DND-41 (cell line): ENCODE measurements at regions not wholly inside any gene's neighbourhood (a gene's known extent, or its start where the extent isn't known, plus 50 kb on each side); places are given as distances from the start of the nearest gene placed in this dataset.

Experiments used
- ATAC-seq: fragments of 200-7000 bp; cut with Tn5 transposase; 3 replicates; pipeline ENCODE4 v1.9.1; 2021; ENCODE audit warnings: low read depth; ENCODE audit not compliant: insufficient read depth
- DNase-seq: peaks from one replicate; pipeline ENCODE4 v3.0.0-alpha.2; 2020
- H2AFZ ChIP-seq: 2 replicates; pipeline ENCODE4 v1.6.0; 2012; ENCODE audit warnings: low read depth, low read length
- H3K27ac ChIP-seq: 2 replicates; pipeline ENCODE4 v1.5.1; 2012; ENCODE audit warnings: low read length, inconsistent platforms
- H3K27me3 ChIP-seq: fragments of 200-600 bp; sonication (generic); 2 replicates; pipeline ENCODE4 v1.6.0; 2012; ENCODE audit warnings: low read length, mild to moderate bottlenecking, inconsistent platforms; ENCODE audit not compliant: insufficient read depth, poor library complexity
- H3K36me3 ChIP-seq: 2 replicates; pipeline ENCODE4 v1.5.1; 2012; ENCODE audit warnings: low read length, inconsistent platforms; ENCODE audit not compliant: insufficient read depth
- H3K4me1 ChIP-seq: 2 replicates; pipeline ENCODE4 v1.5.1; 2012; ENCODE audit warnings: mild to moderate bottlenecking, low read length; ENCODE audit not compliant: insufficient read depth
- H3K4me2 ChIP-seq: 2 replicates; pipeline ENCODE4 v1.6.0; 2012; ENCODE audit warnings: mild to moderate bottlenecking, moderate library complexity, low read length, inconsistent platforms; ENCODE audit not compliant: insufficient read depth
- H3K4me3 ChIP-seq, 2 experiments: fragments of 200-600 bp in 1 of 2; shearing (Covaris generic) in 1 of 2; 2 replicates each; pipeline ENCODE4 v1.5.1; 2012 to 2016; ENCODE audit warnings: inconsistent platforms in 2 of 2, low read length in 2 of 2, mild to moderate bottlenecking in 2 of 2, low read depth in 1 of 2, moderate library complexity in 1 of 2
- H3K79me2 ChIP-seq: 2 replicates; pipeline ENCODE4 v1.6.0; 2012; ENCODE audit warnings: low read length, inconsistent platforms; ENCODE audit not compliant: insufficient read depth
- H3K9ac ChIP-seq: 2 replicates; pipeline ENCODE4 v1.6.0; 2012; ENCODE audit warnings: low read depth, mild to moderate bottlenecking, inconsistent platforms, low read length, moderate library complexity
- H3K9me3 ChIP-seq: 2 replicates; pipeline ENCODE4 v1.5.1; 2012; ENCODE audit warnings: low read length, moderate library complexity, mild to moderate bottlenecking, inconsistent platforms; ENCODE audit not compliant: insufficient read depth, severe bottlenecking
- H4K20me1 ChIP-seq: 2 replicates; pipeline ENCODE4 v1.6.0; 2012; ENCODE audit warnings: low read length; ENCODE audit not compliant: insufficient read depth
- EZH2 ChIP-seq: IDR thresholded peaks from 3 replicates; pipeline ENCODE4 v1.6.1; 2012; ENCODE audit warnings: borderline replicate concordance, low read depth, mild to moderate bottlenecking, moderate library complexity, low read length, inconsistent platforms; ENCODE audit not compliant: severe bottlenecking
- TF ChIP-seq, protein P1 (sequence below): IDR thresholded peaks from 2 replicates; pipeline ENCODE4 v1.5.1; 2012; ENCODE audit warnings: borderline replicate concordance, low read length, moderate library complexity, mild to moderate bottlenecking; ENCODE audit not compliant: poor library complexity, severe bottlenecking; ENCODE audit errors: extremely low read depth

DNA sequence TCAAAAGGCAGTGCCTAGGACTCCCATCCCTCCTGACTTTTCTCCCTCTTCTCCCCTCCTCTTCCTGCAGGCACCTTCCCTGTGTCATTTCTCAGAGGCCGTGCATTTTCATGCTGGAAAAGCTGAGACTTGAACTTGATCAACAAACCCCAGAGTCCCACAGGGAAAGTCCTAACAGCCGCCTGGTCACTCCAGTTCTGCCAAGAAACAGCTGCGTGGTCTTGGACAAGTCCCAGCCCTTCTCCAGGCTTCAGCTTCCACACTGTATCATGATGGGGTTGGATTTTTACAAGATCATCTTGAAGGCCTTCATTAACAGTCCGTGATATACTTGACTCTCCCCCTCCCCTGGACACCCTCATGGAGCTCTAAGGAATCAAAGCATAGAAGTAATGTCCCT is 366.0 kb downstream of the BCOR start:
- TF ChIP-seq EZH2: no peak
- TF ChIP-seq, protein P1, sequence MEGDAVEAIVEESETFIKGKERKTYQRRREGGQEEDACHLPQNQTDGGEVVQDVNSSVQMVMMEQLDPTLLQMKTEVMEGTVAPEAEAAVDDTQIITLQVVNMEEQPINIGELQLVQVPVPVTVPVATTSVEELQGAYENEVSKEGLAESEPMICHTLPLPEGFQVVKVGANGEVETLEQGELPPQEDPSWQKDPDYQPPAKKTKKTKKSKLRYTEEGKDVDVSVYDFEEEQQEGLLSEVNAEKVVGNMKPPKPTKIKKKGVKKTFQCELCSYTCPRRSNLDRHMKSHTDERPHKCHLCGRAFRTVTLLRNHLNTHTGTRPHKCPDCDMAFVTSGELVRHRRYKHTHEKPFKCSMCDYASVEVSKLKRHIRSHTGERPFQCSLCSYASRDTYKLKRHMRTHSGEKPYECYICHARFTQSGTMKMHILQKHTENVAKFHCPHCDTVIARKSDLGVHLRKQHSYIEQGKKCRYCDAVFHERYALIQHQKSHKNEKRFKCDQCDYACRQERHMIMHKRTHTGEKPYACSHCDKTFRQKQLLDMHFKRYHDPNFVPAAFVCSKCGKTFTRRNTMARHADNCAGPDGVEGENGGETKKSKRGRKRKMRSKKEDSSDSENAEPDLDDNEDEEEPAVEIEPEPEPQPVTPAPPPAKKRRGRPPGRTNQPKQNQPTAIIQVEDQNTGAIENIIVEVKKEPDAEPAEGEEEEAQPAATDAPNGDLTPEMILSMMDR: no peak
- H3K4me2 ChIP-seq: no peak overlapping the region
- H3K27ac ChIP-seq: no peak overlapping the region
- no peak overlapping the region for H3K9ac ChIP-seq
- H3K9me3 ChIP-seq: no peaks in the 10 kb centered on the region
- ATAC-seq (no peak), DNase-seq (no peak)
- no peak overlapping the region for H3K4me3 ChIP-seq
- no peaks in the 10 kb centered on the region for H4K20me1 ChIP-seq
- H3K4me1 ChIP-seq: no peaks in the 10 kb centered on the region
- H3K36me3 ChIP-seq: no peaks in the 10 kb centered on the region
- no peaks in the 10 kb centered on the region for H3K27me3 ChIP-seq
- no peaks in the 10 kb centered on the region for H3K79me2 ChIP-seq
- no peak overlapping the region for H2AFZ ChIP-seq

DNA sequence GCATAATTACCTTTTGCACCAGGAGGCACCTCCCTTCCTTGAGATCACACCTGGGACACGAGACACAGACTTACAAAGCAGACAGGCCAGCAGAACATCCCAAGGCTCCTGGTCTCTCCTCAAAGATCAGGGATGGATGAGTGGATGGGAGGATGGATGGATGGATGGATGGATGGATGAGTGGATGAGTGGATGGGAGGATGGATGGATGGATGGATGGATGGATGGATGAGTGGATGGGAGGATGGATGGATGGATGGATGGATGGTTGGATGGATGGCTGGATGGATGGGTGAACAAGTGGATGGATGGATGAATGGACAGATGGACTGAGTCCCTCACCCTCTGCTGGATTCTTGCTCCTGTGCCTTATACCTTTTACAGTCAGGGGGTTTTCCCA is 364.0 kb downstream of the BCOR start:
- H3K9me3 ChIP-seq: no peaks in the 10 kb centered on the region
- H4K20me1 ChIP-seq: no peaks in the 10 kb centered on the region
- H3K79me2 ChIP-seq: no peaks in the 10 kb centered on the region
- H3K9ac ChIP-seq: no peak overlapping the region
- ATAC-seq: no peak
- H3K27me3 ChIP-seq: no peaks in the 10 kb centered on the region
- no peak overlapping the region for H3K4me3 ChIP-seq
- no peaks in the 10 kb centered on the region for H3K4me1 ChIP-seq
- H3K27ac ChIP-seq: no peak overlapping the region
- H3K4me2 ChIP-seq: no peak overlapping the region
- no peak for TF ChIP-seq EZH2
- TF ChIP-seq, protein P1: no peak
- DNase-seq: no peak
- no peak overlapping the region for H2AFZ ChIP-seq
- H3K36me3 ChIP-seq: no peaks in the 10 kb centered on the region

DNA sequence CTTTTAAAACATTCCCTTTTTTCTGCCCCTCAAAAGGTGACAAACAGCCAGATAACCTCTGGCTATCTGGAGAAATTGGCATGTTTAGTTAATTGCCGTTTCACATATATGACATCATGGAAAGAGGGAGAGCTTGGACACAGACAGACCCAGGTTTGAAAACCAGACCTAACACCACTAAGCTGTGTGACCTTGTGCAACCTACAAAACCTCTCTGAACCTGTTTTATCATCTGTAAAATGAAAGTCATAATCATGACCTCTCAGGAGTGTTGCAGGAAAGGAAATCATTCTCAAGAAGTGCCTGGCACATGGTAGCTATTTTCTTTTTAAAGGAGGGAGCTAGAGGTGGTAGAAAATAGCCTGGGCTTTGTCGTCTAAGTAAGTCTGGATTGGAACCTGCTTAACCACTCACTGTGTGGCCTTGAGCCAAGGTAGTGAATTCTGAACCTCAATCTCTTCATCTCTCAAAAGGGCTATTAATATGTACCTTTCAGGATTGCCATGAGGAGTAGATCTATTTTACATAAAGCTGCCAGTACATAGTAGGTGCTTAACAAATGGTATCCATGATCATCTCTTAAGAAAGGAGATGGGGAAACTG is 363.5 kb downstream of the BCOR start:
- H3K9me3 ChIP-seq: no peaks in the 10 kb centered on the region
- H3K4me1 ChIP-seq: no peaks in the 10 kb centered on the region
- no peaks in the 10 kb centered on the region for H3K79me2 ChIP-seq
- H3K27ac ChIP-seq: no peak overlapping the region
- H3K9ac ChIP-seq: no peak overlapping the region
- ATAC-seq (no peak), DNase-seq (no peak)
- no peak overlapping the region for H2AFZ ChIP-seq
- TF ChIP-seq, protein P1: no peak
- TF ChIP-seq EZH2: no peak
- H3K27me3 ChIP-seq: no peaks in the 10 kb centered on the region
- no peaks in the 10 kb centered on the region for H3K36me3 ChIP-seq
- no peaks in the 10 kb centered on the region for H4K20me1 ChIP-seq
- no peak overlapping the region for H3K4me2 ChIP-seq
- H3K4me3 ChIP-seq: no peak overlapping the region
